Hypothalamus (tissue), 51 donors: ENCODE measurements at regions not wholly inside any gene's neighbourhood (a gene's known extent, or its start where the extent isn't known, plus 50 kb on each side); places are given as distances from the start of the nearest gene placed in this dataset.

Experiments used
- DNase-seq, 51 donors: peaks; one replicate each; lab custom pipeline; 2025; lab: John Stamatoyannopoulos, UW

GRCh38 chr6:53418288-53418687 is 69.5 kb upstream of the ELOVL5 start:
- DNase-seq = no peak

GRCh38 chr6:53417141-53417540 is 68.4 kb upstream of the ELOVL5 start:
- no peak for DNase-seq

GRCh38 chr6:53413326-53413725 is 64.6 kb upstream of the ELOVL5 start:
- DNase-seq = no peak

DNA sequence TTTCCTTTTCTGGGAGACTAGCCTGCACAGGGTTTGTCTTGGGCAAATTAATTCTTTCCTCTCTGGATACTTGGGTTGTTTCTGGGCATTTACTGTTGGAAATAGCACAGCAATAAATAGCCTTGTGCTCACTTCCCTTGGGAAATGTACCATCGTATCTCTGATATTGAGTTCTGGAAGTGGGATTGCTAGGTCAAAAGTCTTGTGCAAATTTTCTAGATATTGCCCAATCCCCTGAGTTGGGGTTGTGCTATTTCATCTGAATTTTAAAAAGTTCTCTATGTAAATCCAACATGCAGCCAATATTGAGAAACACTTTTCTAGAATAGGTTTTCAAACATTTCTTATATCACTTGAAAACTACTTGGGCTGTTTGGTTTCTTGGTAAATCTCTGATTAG is 64.0 kb upstream of the ELOVL5 start:
- DNase-seq = no peak

DNA sequence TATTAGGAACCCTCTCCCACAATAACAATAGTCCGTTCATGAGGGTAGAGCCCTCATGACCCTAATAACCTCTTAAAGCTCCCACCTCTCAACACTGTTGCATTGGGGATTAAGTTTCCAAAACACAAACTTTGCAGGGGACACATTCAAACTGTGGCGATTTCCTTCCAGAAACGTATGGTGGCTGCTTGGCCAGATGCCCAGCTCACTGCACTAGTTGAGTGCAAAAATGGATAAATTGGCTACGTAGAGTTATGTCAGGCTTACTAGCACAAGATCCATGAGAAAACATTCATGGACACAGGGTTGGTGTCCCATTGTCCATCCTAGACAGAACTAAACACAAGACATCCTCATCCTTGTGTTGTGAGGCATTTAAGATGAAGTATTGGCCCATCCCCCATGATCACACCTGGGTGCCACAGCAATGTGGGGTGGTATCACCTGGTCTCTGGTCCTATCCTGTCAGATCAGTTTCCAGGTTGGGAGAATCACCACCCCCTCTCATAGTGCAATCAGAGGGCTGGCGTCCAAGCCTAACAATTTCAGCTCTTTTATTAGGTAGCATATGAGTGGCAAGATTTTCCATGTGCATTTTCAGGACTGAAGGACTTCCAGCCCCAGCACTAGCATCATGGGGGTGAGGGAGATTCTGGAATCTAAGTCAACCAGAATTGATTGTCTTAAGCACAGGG is 63.4 kb upstream of the ELOVL5 start:
- no peak for DNase-seq

DNA sequence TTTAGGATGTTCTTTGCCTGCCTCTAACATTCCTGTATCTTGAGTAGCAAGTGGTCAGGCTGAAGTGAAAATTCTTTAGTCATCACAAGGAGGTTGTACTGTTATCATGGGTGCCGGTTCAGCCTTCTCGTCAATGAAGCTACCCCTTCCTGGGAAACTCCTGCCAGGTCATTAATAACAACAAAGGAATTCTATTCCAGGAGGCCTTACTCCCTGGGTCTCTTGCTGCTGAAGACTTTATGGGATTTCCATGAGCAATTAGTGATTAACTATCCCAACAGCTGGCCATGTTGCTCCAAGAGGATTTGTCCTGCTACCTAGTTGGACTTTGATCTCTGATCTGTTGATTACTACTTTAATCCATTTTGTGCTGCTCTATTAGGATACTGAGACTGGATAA is 62.7 kb upstream of the ELOVL5 start:
- no peak for DNase-seq

DNA sequence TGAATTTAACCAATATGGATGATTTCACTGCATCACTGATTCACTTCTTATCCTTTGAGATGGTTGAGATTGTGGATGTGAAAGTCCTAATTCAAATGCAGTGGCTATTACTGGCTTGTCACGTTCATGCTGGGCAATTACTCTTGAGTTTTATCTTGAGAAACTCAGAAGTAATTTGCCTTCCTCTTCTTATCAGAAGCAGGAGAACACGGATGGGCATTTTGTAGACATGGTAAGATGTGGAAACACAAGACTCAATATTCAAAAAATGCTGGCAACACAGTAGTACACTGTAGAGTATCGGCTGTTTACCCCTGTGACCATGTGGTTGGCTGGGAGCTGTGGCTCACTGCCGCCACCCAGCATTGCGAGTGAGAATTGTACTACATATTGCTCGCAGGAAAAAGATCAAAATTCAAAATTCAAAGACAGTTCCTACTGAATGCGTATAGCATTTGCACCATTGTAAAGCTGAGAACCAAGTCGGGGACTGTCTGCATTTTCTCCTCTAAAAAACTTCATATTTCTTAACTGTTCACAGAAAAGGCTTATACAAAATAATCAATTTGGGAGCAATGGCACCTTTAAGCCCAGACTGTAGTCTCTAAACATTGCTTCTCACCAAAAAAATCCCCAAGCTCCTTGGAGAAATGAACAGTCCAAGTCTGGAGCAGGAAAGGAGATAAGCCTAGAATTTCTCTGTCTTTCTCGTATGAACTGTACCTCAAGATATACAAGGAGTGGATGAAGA is 61.9 kb upstream of the ELOVL5 start:
- peak in 16 of 51 donors; percentile 1 to 54 (median 8) for DNase-seq

- DNase-seq = no peak
Measured at GRCh38 chr6:53408826-53409225, 60.1 kb upstream of the ELOVL5 start.

GRCh38 chr6:53399027-53399344 is 50.2 kb upstream of the ELOVL5 start:
- DNase-seq = no peak

GRCh38 chr6:53398247-53399026 is 49.7 kb upstream of the ELOVL5 start:
- no peak for DNase-seq
